Stimulated activated CD4-positive, alpha-beta T cell treated with anti-CD3 and anti-CD28 coated beads, TNF-alpha, amount 100 ng/mL, for 24 hours (primary cell): ENCODE measurements at regions not wholly inside any gene's neighbourhood (a gene's known extent, or its start where the extent isn't known, plus 50 kb on each side); places are given as distances from the start of the nearest gene placed in this dataset.

Experiments
- DNase-seq, 3 experiments: peaks; one replicate each; pipeline ENCODE4 v3.0.0-alpha.2; 2020; ENCODE audit warnings: low read depth in 3 of 3

DNA sequence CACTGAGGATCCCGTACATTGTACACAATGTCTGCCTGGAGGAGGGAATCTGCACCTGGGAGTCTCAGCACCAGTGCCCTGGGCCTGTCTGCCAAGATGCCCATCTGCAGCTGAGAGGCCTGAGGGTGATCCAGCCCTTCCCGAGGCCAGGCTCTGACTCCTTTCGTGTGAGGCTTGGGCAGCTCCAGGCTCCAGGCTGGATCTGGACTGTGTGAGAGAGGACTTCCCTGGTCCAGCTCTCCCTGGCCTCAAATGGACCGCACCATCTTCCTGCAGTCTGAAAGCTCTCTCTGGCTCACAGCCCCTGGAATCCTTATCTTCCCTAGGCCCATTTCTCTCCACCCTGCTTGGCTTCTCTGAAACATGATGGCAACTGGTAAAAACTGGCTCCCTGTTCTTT is 324.6 kb downstream of the DYSF start:
- DNase-seq: no peak

DNA sequence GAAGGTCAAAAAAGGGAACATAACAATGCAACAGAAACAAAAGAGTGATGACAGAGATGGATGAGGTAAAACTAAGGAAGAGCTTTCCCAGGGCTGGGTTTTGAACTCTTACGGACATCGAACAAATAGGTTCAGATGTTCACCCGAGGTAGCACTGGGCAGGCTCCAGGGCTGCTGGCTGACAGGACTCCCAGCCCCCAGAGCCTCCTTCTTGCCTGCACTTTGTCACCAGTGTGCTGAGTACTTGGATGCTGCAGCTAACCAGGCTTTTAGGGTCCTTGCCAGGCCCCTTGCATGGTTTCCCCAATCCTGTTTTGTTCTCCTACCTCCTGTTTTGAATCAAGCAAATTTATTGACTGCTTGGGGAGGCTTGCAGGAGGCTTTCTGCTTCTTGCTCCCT is 322.9 kb downstream of the DYSF start:
- DNase-seq: no peak

- DNase-seq: no peak
These were observed 319.9 kb downstream of the DYSF start for GRCh38 chr2:71773218-71773617.

GRCh38 chr2:71772510-71773172 is 319.3 kb downstream of the DYSF start:
- DNase-seq: no peak

GRCh38 chr2:71767663-71768062 is 314.3 kb downstream of the DYSF start:
- no peak for DNase-seq

GRCh38 chr2:71759060-71759459 is 305.7 kb downstream of the DYSF start:
- no peak for DNase-seq

DNA sequence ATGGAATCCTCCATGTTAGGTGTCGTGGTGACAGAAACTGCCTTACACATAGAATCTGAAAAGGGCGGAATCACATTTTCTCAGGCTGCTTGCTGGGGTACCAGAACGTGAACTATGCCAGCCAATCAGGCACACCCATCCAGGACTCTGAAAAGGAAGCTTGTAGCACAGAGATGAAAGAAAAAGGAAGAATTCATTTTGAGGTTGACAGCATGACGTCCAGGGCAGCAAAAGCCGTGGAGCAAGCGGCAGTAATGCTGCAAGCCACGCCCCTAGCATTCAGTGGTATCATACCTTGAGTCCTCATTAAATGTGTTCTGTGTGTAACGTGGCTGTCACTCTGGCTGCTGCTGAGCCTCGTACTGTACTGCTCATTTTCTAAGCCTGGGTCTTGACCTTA is 304.0 kb downstream of the DYSF start:
- DNase-seq: no peak

- DNase-seq: no peak
These were observed 303.0 kb downstream of the DYSF start for GRCh38 chr2:71756280-71756906.

DNA sequence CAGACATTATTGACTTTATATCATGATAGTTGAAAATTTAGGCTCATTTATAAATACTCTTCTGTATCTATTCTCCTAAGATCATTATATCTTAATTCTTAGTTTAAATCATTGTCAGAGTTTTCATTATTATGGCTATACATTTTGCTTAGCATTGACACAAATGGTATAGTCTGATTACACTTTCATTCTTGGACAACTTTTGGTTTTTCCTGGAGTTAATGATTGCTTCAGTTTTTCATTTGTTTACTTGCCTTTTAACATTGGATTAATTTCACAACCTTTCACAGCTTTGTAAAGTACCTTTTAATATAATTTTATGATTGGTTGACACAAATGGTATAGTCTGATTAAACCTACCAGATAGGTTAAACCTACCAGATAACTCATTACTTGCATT is 298.2 kb downstream of the DYSF start:
- DNase-seq: no peak

- no peak for DNase-seq
These were observed 296.3 kb downstream of the DYSF start for GRCh38 chr2:71749671-71750101.

- no peak for DNase-seq
These were observed 294.9 kb downstream of the DYSF start for GRCh38 chr2:71748227-71748626.

- DNase-seq: no peak
These were observed 294.2 kb downstream of the DYSF start for GRCh38 chr2:71747559-71747958.

DNA sequence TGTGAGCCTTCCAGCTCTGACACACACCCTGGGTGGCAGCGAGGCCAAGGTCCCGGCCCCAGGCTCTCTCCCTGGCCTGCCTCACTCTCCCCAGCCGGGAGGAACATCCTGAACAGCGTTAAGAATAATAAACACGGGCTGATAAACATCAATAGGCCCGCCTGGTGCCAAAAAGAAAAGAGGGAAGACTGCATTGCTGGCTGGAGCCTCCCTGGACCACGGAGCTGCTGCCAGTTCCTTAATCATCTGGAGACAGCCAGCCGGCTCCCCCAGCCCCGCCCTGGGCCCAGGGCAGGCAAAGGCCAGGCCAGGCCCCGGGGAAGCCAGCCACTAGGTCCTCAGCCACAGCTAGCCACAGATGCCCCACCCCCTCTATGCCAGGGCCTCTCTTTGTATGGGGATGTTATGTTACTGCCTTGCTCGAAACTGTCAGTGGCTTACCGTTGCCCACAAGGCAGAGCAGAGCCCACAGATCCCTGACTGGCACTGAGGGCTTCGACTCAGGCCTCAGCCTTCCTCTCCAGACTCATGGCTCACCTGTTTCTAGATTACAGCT is 293.7 kb downstream of the DYSF start:
- DNase-seq: no peak

GRCh38 chr2:71744781-71745180 is 291.4 kb downstream of the DYSF start:
- DNase-seq: no peak

- DNase-seq: no peak
These were observed 290.8 kb downstream of the DYSF start for GRCh38 chr2:71743995-71744675.

DNA sequence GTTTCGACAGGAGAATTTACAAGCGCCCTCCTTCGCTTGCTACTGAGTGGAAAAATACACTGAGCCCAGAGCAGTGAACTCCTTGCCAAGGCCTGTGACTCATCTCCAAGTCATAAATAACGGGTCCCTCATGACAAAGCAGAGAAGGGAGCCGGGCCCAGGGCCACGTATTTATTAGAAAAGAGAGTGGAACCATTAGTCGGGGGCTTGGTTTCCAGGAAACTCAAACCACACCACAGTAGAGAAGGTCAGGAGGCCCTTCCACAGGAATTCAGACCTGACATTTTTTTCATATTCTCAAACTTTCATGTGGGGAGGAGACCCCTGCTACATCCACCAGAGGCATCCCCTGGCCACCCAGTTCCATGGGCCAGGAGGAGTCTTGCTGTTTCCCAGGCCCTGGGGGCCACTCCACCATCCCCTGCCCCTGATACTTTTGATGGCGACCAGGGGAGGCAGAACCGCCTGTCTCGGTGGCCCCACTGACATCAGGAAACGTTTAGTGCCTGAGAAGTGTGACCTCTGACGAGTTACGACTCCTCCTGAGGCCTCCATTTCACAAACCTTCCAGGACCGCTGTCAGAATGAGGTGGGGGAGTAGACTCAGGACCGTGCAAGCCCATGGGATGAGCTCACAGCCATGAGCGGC is 289.7 kb downstream of the DYSF start:
- DNase-seq: no peak

DNA sequence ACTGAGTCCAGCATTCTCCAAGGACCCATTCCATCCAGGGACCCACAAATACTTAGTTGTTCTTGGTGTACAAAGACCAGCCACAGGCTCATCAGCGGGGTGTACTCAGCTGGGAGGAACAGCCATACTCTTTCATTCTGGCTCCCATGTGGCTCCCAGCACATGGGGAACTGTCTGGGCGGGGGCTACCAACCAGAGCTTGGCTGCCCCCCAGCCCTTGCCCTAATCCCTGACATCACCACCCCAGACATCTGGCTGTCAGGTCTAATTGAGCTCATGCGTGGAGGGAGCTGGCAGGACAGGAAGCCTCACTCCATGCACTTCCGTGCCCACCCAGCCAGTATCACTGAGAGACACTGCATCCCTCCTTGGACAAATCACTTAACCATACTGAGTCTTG is 283.6 kb downstream of the DYSF start:
- DNase-seq: no peak

- no peak for DNase-seq
These were observed 282.9 kb downstream of the DYSF start for GRCh38 chr2:71736091-71736861.
